Limb (tissue), 2 donors: ENCODE measurements at regions not wholly inside any gene's neighbourhood (a gene's known extent, or its start where the extent isn't known, plus 50 kb on each side); places are given as distances from the start of the nearest gene placed in this dataset.

ENCODE experiments used
- DNase-seq, 2 donors: peaks; one replicate each; pipeline ENCODE4 v3.0.0-alpha.2; 2016; ENCODE audit errors: extremely low spot score in 2 of 2

DNA sequence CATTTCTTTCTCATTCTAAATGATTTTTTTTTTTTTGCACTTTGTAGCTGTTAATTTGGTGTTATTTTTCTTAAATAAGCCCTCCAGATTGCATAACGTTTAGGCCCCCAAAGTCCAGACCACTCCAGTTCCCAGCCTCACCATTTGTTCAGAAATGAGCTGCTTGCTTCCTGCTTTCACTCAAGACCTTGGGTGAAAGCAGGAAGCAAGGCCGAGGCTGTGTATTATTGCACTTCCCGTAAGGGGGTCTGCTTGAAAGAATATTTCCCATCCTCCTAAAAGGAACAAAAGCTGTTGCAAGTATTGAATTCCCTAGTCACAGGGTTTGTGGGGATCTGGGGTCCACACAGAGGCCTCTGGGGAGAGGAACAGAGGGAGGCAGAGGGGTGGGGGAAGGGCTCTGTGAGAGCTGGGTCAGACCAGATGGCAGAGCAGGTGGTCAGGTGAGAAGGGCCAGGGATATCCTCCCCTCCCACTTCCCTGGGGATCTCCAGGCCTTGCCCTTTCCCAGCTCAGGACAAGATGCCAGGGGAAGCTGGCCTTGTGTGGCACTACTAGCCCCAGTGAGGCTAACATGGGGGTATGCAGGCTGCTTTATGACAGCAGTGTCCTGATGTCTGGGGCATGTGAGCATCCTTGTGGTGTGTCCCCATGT lies 51.6 kb upstream of the MYEOV start:
- DNase-seq = no peak

GRCh38 chr11:69243496-69244200 lies 50.3 kb upstream of the MYEOV start:
- DNase-seq = no peak
